ENCODE measurements at regions not wholly inside any gene's neighbourhood (a gene's known extent, or its start where the extent isn't known, plus 50 kb on each side); places are given as distances from the start of the nearest gene placed in this dataset.

DNA sequence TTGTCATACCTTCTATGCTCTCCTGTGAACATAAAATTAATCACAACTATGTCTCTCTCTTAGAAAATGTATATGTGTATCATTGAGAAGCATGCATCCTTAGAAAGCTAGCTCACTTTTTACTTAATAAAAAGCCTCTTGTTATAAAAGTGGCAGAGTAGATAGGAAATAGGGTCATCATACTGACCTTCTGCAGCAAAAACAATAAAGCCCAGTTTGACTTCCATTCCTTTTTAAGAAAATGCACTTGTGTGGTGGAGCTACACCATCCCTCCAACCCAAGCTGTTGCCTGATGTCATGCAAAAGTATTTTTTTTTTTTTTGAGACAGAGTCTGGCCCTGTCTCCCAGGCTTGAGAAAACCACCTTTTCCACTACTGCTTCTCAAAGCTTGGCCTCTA is 393.3 kb downstream of the LIG4 start:
- H3K4me2 ChIP-seq (ENCODE audit: insufficient read depth, insufficient read length, low read length): no peak overlapping the region
- H4K8ac ChIP-seq (replicated peaks; ENCODE audit: insufficient read length, low read depth, low read length): no peak overlapping the region
- H3K79me2 ChIP-seq (ENCODE audit: insufficient read depth, low read length): no peaks in the 10 kb centered on the region
- Mint-ChIP-seq H3K27ac (0 out of 7 replicates have a peak overlapping the region, but pooled peaks of 1 of the 3 experiments have one; percentile 60), H3K36me3 (ENCODE audit: insufficient read depth in 1 of 3, low read depth in 3 of 3) (no peaks in the 10 kb centered on the region), H3K27me3 (ENCODE audit: low read depth) (no peaks in the 10 kb centered on the region), H3K4me1 (peaks cover 29 to 51% of the 10 kb centered on the region in 2 experiments), H3K9me3 (no peaks in the 10 kb centered on the region), H3K4me3 (no peak overlapping the region)
- H3K27ac ChIP-seq (ENCODE audit: insufficient read length, low read depth, low read length): no peak overlapping the region
- H3K56ac ChIP-seq (ENCODE audit: insufficient read length, low read depth, low read length): no peak overlapping the region
- no peak overlapping the region for H3K14ac ChIP-seq (ENCODE audit: insufficient read depth, low read length)
- no peak overlapping the region for H3K23ac ChIP-seq (ENCODE audit: insufficient read length, low read depth, low read length)
- H2AFZ ChIP-seq (ENCODE audit: low read length): no peak overlapping the region
- no peak overlapping the region for H2AK5ac ChIP-seq (ENCODE audit: insufficient read length, low read length)
- no peak overlapping the region for H4K91ac ChIP-seq (ENCODE audit: insufficient read length, low read depth, low read length)
- TF ChIP-seq CTCF (conservative IDR thresholded peaks at IDR 0.05): no peak
- no peaks in the 10 kb centered on the region for H4K20me1 ChIP-seq (ENCODE audit: control insufficient read depth, insufficient read depth, insufficient read length)
- H3K9ac ChIP-seq (ENCODE audit: extremely low read depth, insufficient read length, low read length): no peak overlapping the region
- H2BK15ac ChIP-seq (ENCODE audit: low read depth, low read length): no peak overlapping the region
- no peak for DNase-seq
- H3K27me3 ChIP-seq (ENCODE audit: insufficient read depth, low read length): no peaks in the 10 kb centered on the region
- peaks cover 5% of the 10 kb centered on the region; the same call in 1 of the 2 replicates for H3K4me1 ChIP-seq (ENCODE audit: insufficient read depth, low read length)
- H2BK5ac ChIP-seq (ENCODE audit: insufficient read length, low read length): no peak overlapping the region
- no peaks in the 10 kb centered on the region for H3K9me3 ChIP-seq (ENCODE audit: control insufficient read depth, low read depth, low read length)
- no peaks in the 10 kb centered on the region for H3K79me1 ChIP-seq (ENCODE audit: insufficient read depth, low read depth, low read length, poor library complexity, severe bottlenecking)
- H2BK120ac ChIP-seq (ENCODE audit: low read depth, low read length, poor library complexity, severe bottlenecking): no peak overlapping the region
- H3T11ph ChIP-seq (ENCODE audit: low read length): no peak overlapping the region
- no peak overlapping the region for H4K5ac ChIP-seq (ENCODE audit: insufficient read length, low read depth, low read length)
- no peak overlapping the region for H2BK20ac ChIP-seq (ENCODE audit: low read depth, low read length, poor library complexity, severe bottlenecking)
- no peak overlapping the region for H3K4ac ChIP-seq (ENCODE audit: low read depth, low read length)
- H2BK12ac ChIP-seq (ENCODE audit: insufficient read length, low read depth, low read length): no peak overlapping the region
- no peaks in the 10 kb centered on the region for H3K23me2 ChIP-seq (ENCODE audit: insufficient read length, low read depth, low read length, poor library complexity, severe bottlenecking)
- no peak overlapping the region for H3K18ac ChIP-seq (ENCODE audit: insufficient read length, low read depth, low read length)

All from H9 (cell line).